ENCODE measurements at regions not wholly inside any gene's neighbourhood (a gene's known extent, or its start where the extent isn't known, plus 50 kb on each side); places are given as distances from the start of the nearest gene placed in this dataset.

- no peaks in the 10 kb centered on the region for H4K20me1 ChIP-seq (ENCODE audit: insufficient read depth, low read length)
- no peak for DNase-seq
- H3K27ac Mint-ChIP-seq: no peak overlapping the region
Measured at GRCh38 chr21:28439788-28440187, 552.9 kb downstream of the LTN1 start.

GRCh38 chr21:28439251-28439650 is 553.4 kb downstream of the LTN1 start:
- Mint-ChIP-seq H3K36me3 (no peaks in the 10 kb centered on the region), H3K9me3 (peaks cover 0 to 3% (median 0%) of the 10 kb centered on the region in 7 donors), H3K27me3 (ENCODE audit: low read depth in 3 of 3) (no peaks in the 10 kb centered on the region), H3K4me3 (no peak overlapping the region), H3K4me1 (no peaks in the 10 kb centered on the region), H3K27ac (no peak overlapping the region)
- TF ChIP-seq, protein P1, sequence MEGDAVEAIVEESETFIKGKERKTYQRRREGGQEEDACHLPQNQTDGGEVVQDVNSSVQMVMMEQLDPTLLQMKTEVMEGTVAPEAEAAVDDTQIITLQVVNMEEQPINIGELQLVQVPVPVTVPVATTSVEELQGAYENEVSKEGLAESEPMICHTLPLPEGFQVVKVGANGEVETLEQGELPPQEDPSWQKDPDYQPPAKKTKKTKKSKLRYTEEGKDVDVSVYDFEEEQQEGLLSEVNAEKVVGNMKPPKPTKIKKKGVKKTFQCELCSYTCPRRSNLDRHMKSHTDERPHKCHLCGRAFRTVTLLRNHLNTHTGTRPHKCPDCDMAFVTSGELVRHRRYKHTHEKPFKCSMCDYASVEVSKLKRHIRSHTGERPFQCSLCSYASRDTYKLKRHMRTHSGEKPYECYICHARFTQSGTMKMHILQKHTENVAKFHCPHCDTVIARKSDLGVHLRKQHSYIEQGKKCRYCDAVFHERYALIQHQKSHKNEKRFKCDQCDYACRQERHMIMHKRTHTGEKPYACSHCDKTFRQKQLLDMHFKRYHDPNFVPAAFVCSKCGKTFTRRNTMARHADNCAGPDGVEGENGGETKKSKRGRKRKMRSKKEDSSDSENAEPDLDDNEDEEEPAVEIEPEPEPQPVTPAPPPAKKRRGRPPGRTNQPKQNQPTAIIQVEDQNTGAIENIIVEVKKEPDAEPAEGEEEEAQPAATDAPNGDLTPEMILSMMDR (IDR thresholded peaks at IDR 0.05): no peak
- Histone ChIP-seq H4K20me1 (ENCODE audit: insufficient read depth, low read length) (no peaks in the 10 kb centered on the region), H3K36me3 (replicated peaks in 1 of 2; ENCODE audit: control insufficient read depth in 1 of 2, insufficient read depth in 2 of 2, low read length in 2 of 2) (no peaks in the 10 kb centered on the region), H3K27ac (ENCODE audit: low read depth in 1 of 2, low read length in 2 of 2) (no peak overlapping the region), H3K27me3 (ENCODE audit: control insufficient read depth in 2 of 2, insufficient read depth in 2 of 2, low read length in 2 of 2) (no peaks in the 10 kb centered on the region), H3K4me1 (ENCODE audit: control insufficient read depth in 1 of 2, insufficient read depth in 2 of 2, low read length in 2 of 2) (no peaks in the 10 kb centered on the region), H3K4me2 (replicated peaks; ENCODE audit: extremely low read depth, low read length, poor library complexity, severe bottlenecking) (no peak overlapping the region), H3K9me3 (replicated peaks in 1 of 2; ENCODE audit: control insufficient read depth in 1 of 2, insufficient read depth in 1 of 2, low read length in 2 of 2) (no peaks in the 10 kb centered on the region), H3K9ac (ENCODE audit: insufficient read depth, low read length, poor library complexity, severe bottlenecking) (no peak overlapping the region), H3K4me3 (replicated peaks in 1 of 3; ENCODE audit: low read depth in 2 of 3, low read length in 3 of 3) (no peak overlapping the region), H2AFZ (ENCODE audit: insufficient read depth, low read depth, low read length, poor library complexity, severe bottlenecking) (no peak overlapping the region), H3K79me2 (ENCODE audit: insufficient read depth, low read length) (no peaks in the 10 kb centered on the region)
- DNase-seq: no peak
- intact Hi-C loops (cut with micrococcal nuclease): no loop called here
- no CpG with 5 or more reads among the region's 4 CpGs for WGBS (ENCODE audit: insufficient coverage)

More at GRCh38 chr21:28439788-28440187, 552.9 kb downstream of the LTN1 start:
- no peak overlapping the region for H3K4me3 ChIP-seq (replicated peaks in 1 of 3; ENCODE audit: low read depth in 2 of 3, low read length in 3 of 3)
- Mint-ChIP-seq H3K9me3 (peaks cover 0 to 1% (median 0%) of the 10 kb centered on the region in 7 donors), H3K36me3 (no peaks in the 10 kb centered on the region), H3K4me3 (no peak overlapping the region), H3K27me3 (ENCODE audit: low read depth in 3 of 3) (no peaks in the 10 kb centered on the region), H3K4me1 (no peaks in the 10 kb centered on the region)
- H3K79me2 ChIP-seq (ENCODE audit: insufficient read depth, low read length): no peaks in the 10 kb centered on the region
- H3K4me1 ChIP-seq (ENCODE audit: control insufficient read depth in 1 of 2, insufficient read depth in 2 of 2, low read length in 2 of 2): no peaks in the 10 kb centered on the region
- intact Hi-C loops (cut with micrococcal nuclease): no loop called here
- no peak overlapping the region for H3K9ac ChIP-seq (ENCODE audit: insufficient read depth, low read length, poor library complexity, severe bottlenecking)
- H3K27ac ChIP-seq (ENCODE audit: low read depth in 1 of 2, low read length in 2 of 2): no peak overlapping the region
- H2AFZ ChIP-seq (ENCODE audit: insufficient read depth, low read depth, low read length, poor library complexity, severe bottlenecking): no peak overlapping the region
- H3K9me3 ChIP-seq (replicated peaks in 1 of 2; ENCODE audit: control insufficient read depth in 1 of 2, insufficient read depth in 1 of 2, low read length in 2 of 2): no peaks in the 10 kb centered on the region
- H3K36me3 ChIP-seq (replicated peaks in 1 of 2; ENCODE audit: control insufficient read depth in 1 of 2, insufficient read depth in 2 of 2, low read length in 2 of 2): no peaks in the 10 kb centered on the region
- TF ChIP-seq, protein P1 (IDR thresholded peaks at IDR 0.05): no peak
- H3K4me2 ChIP-seq (replicated peaks; ENCODE audit: extremely low read depth, low read length, poor library complexity, severe bottlenecking): no peak overlapping the region
- no peaks in the 10 kb centered on the region for H3K27me3 ChIP-seq (ENCODE audit: control insufficient read depth in 2 of 2, insufficient read depth in 2 of 2, low read length in 2 of 2)
- WGBS (ENCODE audit: insufficient coverage): no CpG with 5 or more reads among the region's 3 CpGs
